ENCODE measurements at regions not wholly inside any gene's neighbourhood (a gene's known extent, or its start where the extent isn't known, plus 50 kb on each side); places are given as distances from the start of the nearest gene placed in this dataset.

DNA sequence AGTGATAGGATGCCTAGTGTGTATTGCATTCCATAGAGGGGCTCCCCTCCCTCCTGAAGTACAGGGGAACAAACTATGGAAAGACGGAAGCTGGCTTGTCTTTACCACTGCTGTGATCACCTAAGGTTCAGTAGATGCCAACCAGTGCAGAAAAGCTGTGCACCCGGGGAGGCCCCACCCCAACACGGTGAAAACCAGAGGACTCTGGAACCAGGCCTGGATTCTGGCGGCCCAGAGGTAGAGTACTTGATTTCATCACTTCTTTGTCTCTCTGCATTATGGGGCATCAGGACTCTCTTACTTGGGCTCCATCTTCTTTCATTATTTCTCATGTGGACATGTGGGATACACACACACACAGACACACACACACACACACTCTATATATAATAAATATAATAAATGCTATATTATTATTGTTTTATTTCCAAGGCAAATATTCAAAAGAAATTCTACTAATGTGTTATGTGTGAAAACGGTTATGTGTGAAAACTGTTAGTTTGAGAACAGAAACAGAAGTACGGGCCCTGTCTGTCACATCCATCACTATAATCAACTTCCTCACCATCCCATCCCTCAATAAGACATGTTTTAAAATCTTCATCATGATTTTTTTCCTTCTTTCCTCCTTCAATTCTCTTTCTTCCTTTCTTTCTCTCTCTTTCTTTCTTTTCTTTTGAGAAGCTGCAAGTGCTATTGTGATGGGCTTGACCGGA, 152.4 kb upstream of the CMC1 start:
- DNase-seq (ENCODE audit: low read depth in 2 of 2), result no peak

DNA sequence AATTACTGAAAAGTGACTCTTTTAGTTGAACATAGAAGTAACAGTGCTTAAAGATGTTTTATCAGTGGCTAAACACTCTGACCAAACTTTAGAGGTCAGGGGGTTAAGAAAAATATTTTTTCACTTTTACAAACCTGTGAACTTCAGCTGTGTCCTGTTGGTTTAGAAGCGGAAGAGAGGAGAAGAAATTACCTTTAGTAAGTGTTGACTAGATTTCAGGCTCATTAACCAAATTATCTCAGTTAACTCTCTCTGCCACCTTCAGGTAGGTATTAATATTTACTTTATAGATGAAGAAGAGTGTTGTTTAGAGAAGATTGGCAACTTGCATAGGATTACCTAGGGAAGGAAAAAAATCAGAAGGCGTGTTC, 151.9 kb upstream of the CMC1 start:
- DNase-seq (ENCODE audit: low read depth in 2 of 2), result no peak

DNA sequence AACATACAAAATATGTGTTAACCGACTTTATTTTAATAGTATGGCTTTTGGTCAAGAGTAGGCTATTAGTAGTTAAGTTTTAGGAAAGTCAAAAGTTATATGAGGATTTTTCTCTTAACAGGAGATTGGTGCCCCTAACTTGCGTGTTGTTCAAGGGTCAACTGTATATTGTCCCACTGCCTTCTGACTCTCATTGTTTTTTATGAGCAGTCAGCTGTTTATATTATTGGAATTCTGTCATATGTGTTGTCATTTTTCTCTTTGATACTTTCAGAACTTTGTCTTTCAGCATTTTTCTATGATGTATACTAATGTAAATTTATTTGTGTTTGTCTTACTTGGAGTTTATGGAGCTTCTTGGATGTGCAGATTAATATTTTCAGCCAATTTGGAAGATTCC, 142.1 kb upstream of the CMC1 start:
- DNase-seq (ENCODE audit: low read depth in 2 of 2), result no peak

DNA sequence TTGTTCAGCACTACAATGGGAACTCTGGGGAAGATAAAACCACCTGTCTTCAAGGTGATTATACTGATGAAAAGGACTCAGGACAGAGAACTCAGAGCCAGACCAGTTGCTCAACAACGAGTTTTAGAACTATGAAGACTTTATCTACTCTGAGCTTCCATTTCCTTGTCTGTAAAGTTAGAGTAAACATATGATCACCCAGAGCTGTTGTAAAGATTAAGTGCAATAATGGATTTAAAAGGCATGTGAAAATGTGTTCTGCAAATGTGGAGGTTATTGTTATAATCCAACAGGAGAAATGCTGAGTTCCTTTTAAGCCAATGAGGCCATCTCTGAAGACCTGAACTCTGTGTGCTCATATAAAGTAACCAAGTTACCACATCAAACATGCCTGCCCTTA, 139.7 kb upstream of the CMC1 start:
- no peak for DNase-seq (ENCODE audit: low read depth in 2 of 2)

DNA sequence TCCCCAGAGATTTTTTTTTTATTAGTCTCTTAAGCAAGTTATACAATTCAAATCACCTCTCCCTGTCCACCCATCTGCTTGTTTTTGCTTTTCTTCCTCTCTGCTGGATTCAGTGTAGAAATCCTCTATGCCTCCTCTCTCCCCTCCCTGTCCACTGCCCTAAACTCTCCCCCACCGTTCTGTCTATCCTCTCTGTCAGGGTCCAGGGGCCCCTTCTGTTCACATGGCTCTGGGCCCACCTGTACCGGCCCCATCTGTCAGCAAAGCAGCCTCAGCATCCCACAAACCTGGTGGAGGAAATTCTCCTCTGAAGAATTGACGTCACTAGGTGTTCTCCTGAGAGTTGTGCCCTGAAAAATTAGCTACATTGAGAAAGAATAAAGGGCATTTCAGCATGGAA, 137.6 kb upstream of the CMC1 start:
- DNase-seq (ENCODE audit: low read depth in 2 of 2), result no peak

DNA sequence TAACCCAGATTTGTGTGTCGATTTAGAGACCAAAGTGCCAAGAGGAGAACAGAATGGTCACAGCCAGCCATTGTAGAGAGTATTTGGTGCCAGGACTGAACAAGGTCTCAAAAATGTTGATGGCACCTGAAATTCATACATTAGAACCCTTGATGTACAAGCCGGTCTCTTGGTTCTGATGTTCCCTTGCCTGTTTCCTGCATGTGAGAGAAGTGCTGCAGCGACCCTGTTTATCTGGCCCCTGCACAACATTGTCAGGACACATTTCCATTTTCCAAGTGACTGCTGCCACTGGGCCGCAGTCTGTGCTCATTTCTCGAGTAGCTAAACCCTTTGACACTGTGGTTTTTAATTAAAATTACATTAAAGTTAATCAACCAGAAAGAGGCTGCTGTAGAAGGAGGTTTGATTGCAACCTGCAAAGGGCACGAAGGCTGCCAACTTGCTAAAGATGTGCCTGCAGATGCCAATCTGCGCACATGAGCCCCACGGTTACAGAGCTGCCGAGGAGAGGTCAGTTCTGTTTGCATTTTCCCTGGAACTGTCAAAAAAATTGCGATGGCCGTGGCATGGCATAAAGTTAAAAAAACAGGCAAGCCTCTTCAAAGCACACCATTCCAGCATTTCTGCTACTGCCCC, 136.4 kb upstream of the CMC1 start:
- DNase-seq (ENCODE audit: low read depth in 2 of 2), result no peak

DNA sequence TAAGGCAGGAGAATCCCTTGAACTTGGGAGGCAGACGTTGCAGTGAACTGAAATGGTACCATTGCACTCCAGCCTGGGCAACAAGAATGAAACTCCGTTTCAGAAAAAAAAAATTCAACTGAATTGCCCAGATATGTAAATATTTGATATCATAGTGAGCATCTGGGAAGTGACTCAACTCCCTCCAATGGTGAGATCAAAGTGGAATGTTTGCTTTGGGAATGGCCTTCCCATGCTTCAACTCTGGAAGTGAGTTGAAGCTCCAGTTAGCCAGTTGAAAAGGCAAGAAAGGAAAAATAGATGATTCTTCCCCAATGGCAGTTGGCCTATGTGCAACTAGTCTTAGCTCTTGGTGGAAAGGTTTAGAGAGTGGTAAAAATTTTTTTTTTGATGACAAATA, 131.6 kb upstream of the CMC1 start:
- DNase-seq (ENCODE audit: low read depth in 2 of 2), result no peak

DNA sequence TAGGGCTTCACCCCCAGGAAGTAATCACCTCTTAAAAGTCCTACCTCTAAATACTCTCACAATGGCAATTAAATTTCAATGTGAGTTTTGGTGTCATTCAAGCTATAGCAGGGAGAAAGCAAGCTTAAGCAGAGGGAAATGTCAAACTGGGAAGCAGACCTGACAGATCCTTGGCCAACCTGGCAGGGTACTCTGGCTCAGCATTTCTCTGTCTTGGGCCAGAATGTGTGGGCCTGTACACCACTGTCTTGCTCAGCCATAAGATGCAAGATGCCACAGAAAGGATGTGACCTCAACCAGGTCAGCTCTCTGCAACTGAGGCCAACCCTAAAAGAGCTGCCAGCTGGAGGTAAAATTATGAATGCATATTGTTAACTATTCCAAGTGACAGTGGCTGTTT, 130.6 kb upstream of the CMC1 start:
- DNase-seq (ENCODE audit: low read depth in 2 of 2), result no peak

DNA sequence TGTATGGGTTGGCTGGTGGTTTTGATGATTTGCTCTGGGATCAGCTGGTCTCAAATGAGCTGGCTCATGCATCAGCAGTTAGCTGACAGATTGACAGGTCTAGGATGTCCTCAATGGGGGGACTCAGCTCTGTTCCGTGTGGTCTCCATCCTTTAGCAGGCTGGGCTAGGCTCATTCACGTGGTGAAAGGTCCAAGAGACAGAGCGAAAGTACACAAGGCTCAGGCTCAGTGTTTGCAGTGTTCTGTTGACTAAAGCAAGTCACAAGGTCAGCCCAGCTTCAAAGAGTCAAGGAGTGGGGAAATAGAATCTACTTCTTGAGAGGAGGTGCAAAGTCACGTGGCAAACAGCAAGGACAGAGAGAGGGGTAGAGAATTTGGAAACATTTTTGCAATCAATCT, 126.5 kb upstream of the CMC1 start:
- no peak for DNase-seq (ENCODE audit: low read depth in 2 of 2)

DNA sequence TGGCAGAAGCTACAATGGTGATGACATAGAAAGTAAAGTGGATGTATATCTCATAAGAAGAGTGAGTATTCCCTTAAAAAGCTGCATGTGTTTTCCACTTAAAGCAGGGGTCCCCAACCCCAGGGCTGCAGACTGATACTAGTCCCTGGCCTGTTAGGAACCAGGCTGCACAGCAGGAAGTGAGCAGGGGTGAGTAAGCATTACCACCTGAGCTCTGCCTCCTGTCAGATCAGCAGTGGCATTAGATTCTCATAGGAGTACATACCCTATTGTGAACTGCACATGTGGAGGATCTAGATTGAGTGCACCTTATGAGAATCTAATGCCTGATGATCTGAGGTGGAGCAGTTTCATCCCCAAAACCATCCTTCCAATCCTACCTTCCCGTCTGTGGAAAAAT, 126.1 kb upstream of the CMC1 start:
- DNase-seq (ENCODE audit: low read depth in 2 of 2), result no peak

DNA sequence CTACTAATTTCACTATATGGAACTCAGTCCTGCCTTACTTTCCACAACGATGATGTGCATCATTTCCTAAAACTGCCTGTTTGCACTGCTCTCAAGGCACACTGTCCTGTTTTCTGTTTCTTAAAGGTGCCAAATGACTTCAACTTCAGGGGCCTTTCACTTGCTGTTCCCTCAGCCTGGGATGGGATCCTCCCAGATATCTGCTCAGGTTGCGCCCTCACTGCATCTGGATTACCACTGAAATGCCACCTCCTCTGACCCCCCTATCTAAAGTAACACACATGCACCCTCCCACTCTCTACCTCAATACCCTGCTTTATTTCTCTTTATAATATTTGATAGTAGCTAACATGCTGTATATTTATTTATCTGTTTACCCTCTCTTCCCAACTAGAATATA, 123.8 kb upstream of the CMC1 start:
- DNase-seq (ENCODE audit: low read depth in 2 of 2), result no peak

DNA sequence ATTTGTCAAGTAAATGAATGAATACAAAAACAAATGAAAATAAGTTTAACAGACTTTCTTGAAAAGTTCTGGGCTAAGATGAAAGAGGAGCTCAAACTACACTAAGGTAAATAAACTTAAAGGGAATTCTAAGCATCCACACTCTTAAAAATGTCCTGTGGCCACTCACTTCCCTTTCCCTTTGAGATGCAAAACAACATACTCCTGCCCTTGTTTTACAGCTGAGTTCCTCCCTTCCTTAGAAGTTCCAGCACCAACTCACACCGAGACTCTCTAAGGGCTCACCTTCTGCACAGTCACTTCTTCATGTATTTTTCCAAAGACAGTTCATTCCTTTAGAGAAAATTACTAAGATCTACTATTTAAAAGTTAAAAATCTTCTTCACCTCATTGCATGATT, 123.3 kb upstream of the CMC1 start:
- DNase-seq (ENCODE audit: low read depth in 2 of 2), result no peak

DNA sequence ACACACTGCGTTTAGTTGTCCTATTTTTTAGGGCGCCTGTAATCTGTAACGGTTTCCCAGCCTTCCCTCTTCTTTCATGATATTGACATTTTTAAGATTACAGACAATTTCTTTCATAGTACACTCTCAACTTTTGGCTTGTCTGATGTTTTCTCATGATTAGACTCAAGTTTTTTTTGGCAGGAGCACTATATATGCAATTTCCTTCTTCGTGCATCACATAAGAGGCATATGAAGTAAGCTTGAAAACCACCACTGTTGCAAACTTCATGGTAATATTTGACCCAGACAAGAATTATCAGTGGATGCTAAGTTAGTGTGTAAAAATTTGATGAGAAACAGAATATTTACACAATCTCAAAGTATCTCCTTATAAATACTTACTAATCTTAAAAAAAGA, 119.2 kb upstream of the CMC1 start:
- DNase-seq (ENCODE audit: low read depth in 2 of 2), result no peak

DNA sequence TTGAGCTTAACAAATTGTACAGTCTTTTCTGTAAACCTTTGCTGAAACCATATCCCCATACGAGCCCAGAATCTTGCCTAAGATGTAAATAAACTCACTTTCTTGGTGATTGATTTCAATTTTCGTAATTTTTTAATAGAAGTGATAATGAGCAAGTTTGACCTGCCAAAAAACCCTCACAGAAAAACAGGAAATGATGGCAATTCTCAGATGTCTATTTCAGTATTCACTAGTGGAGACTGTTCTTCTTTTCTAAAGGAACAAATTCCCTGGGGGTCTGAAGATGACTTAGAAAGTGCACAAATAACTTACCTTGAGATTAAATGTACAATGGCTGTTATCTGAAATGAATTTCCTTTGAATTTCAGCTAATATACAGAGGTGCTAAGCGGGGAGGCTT, 116.5 kb upstream of the CMC1 start:
- DNase-seq (ENCODE audit: low read depth in 2 of 2), result no peak

DNA sequence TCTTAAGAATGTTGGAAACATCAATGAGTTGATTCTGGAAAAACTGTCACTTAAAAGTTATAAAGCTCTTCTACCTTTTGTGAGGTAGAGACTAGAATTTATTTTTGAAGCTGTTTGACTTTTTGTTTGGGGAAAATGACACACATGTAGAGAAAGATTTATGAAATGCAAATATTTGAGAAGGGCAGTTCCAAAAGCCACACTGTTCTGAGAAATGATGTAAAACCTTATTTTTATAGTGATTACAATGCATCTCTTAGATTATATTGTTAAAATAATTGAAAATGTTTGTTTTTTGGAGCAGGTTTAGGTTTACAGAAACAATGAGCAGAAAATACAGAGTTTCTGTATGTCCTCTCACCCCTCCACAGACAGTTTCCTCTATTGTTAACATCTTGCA, 116.1 kb upstream of the CMC1 start:
- no peak for DNase-seq (ENCODE audit: low read depth in 2 of 2)

DNA sequence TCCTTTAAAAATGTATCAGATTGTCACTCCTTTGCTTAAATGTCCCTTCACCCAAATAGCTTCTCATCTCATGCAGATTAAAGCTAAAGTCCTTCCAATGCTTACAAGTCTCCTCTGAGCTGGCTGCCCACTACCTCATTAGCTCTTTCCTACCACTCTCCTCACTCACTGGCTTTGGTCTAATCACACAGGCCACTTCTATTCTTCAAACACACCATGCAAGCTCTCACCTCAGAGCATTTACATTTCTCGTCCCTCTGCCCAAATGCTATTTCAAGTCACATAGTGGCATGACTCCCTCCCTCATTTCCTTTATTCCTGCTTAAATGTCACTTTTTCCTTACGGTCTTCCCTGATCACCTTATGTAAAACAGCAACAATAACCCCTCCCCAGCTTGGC, 110.6 kb upstream of the CMC1 start:
- no peak for DNase-seq (ENCODE audit: low read depth in 2 of 2)

DNA sequence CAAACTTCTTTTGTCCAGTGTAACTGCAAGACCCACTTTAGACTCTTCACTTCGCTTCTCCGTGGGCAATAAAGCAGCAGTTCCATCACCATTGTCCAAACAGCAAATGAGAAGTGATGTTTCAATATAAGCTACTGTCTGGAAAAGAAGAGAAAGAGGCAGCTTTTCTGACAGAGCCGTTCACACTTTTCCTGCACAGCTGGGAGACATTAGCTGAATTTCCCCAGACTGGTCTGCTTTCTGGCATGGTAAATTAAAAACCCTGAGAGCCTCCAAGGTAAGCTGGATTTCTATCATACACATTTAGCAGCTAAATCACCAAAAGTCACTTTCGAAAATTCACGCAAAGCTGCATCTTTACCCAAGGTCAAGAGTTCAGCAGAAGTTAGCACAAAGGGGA, 108.5 kb upstream of the CMC1 start:
- DNase-seq (ENCODE audit: low read depth in 2 of 2), result no peak

DNA sequence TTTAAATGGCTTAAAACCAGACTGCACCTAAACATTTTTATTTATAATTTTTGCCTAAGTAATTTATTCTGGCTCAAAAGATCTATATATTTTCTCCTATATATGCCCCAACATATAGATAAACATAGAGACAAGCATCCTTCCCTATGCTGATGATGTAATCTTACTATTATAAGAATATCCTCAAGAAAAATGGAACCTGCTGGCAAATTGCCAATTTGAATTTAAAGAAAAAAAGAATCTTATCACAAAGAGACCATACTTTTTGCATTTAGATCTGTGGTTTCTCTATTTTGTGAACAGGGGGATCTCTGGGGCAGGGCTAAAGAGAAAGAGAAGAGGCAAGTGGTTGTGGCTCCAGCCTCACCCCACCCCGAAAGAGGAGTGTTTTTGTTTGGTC, 107.2 kb upstream of the CMC1 start:
- no peak for DNase-seq (ENCODE audit: low read depth in 2 of 2)

DNA sequence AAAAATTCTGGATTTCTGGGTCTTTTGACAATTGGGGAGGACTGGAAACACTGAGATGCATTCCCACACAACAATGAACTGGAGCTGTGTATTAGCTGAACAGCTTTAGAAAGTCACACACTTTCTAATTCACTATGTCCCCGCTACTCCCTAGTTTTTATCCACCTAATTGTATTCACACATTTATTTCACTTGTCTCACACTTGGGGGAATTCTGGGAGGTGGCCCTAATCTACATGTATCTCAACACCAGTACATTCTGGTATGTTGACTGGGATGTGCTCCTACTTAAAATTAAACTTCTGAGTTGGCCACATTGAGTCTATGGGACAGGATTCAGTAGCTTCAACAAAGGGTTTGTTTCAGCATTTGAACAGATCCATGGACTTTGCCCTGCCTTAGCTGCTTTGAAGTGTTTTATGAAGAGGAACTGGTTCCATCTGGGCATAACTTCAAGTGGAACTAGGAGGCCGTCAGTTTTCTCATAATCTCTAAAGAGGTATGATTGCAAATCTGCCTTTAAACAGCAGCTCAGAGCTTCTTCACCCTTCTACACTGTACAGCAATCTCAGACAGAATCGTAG, 106.5 kb upstream of the CMC1 start:
- DNase-seq (ENCODE audit: low read depth in 2 of 2), result no peak

DNA sequence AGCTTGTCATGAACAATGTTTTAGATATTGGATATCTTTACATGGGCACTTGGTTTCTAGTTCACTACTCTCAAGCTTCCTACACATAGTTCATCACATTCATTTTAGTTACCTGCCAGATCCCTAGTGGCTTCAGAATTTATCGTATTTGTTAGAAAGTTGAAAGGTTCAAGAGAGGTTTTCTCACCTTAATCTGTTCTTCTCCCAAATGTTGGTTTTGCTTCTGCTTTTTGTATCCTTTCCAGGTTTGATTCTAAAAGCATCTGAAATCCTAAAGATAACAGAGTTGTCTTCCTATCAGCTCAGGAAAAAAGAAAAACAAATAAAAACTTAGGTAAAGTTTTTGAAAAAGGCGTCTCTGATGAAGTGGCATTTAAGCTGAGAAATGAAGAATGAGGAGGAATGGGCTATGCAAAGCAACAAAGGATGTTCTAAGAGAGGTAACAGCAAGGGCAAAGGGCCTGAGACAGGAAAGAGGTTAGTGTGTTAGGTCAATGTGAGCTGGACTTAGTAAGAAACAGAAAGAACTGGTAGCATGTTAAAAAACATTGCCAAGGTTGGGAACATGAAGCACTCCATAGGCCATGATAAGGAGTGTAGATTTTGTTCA, 104.7 kb upstream of the CMC1 start:
- no peak for DNase-seq (ENCODE audit: low read depth in 2 of 2)

DNA sequence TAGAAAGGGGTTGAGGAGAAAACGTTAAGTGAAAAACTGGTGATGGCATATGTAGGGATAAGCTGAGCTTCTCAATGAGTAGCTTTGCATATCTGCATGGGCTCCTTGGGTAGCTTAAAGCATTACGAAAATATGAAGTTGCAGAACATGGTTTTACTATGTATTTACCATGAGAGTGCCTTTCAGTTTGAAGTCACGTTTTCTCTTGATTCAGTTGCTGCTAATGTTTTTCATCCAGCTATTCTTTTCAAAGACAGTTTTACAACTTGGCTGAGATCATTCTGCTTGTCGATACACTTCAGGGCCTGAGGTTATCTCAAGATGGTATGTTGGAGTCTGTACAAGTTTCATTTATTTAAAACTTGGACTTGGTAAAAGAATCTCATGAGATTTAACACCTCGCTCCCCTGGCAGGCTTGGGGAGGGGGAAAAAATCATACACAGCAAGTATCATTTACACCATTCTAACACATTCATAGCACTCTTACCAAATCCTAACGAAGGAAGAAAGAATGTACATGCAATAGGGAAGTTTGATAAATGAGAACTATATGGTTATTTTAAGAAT, 103.3 kb upstream of the CMC1 start:
- no peak for DNase-seq (ENCODE audit: low read depth in 2 of 2)

DNA sequence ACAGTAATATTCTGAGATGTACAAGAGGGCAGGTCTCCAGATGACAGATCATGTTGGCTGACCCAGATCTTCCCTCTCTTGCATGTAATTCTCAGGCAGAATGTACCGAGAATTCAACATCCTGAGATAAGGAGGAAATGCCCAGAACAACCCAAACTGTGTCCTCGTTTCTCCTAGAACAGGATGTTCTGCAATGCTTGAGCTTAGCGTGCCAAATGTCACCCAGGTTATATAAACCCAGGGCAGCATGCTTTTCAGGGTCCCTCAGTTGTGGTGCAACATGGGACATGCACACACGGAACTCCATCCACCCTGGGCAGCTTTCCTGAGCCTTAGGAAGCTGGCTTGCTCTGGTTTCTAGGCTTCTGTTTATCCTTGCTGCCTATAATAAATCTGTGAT, 102.1 kb upstream of the CMC1 start:
- DNase-seq (ENCODE audit: low read depth in 2 of 2), result no peak

Measured in lung microvascular endothelial cell (primary cell).